HG02678 (cell line): ENCODE measurements at regions not wholly inside any gene's neighbourhood (a gene's known extent, or its start where the extent isn't known, plus 50 kb on each side); places are given as distances from the start of the nearest gene placed in this dataset.
"Not testable (repeated sequence)": the region's sequence is repeated elsewhere in the genome, so short reads cannot be mapped to it uniquely, and the experiment has no call there.

Source experiments
- ATAC-seq: cut with Tn5 transposase; IDR thresholded peaks from one replicate; pipeline ENCODE4 v1.9.1; 2021; ENCODE audit warnings: mild to moderate bottlenecking, moderate library complexity; ENCODE audit not compliant: unreplicated experiment

GRCh38 chr11:129503646-129504045 is 128.0 kb downstream of the BARX2 start:
- ATAC-seq, result no peak

GRCh38 chr11:129505266-129505665 is 129.6 kb downstream of the BARX2 start:
- ATAC-seq, result no peak

- ATAC-seq, result no peak
Measured at GRCh38 chr11:129508163-129508562, 132.5 kb downstream of the BARX2 start.

- no peak for ATAC-seq
Measured at GRCh38 chr11:129528296-129528695, 152.6 kb downstream of the BARX2 start.

- ATAC-seq, result no peak
Measured at GRCh38 chr11:129530154-129530895, 154.7 kb downstream of the BARX2 start.

- no peak for ATAC-seq
Measured at GRCh38 chr11:129533395-129533794, 157.7 kb downstream of the BARX2 start.

- ATAC-seq, result no peak
Measured at GRCh38 chr11:129536338-129536737, 160.7 kb downstream of the BARX2 start.

GRCh38 chr11:129538323-129538722 is 162.7 kb downstream of the BARX2 start:
- ATAC-seq, result no peak

- no peak for ATAC-seq
Measured at GRCh38 chr11:129543515-129544290, 168.1 kb downstream of the BARX2 start.

GRCh38 chr11:129544691-129545090 is 169.0 kb downstream of the BARX2 start:
- ATAC-seq, result no peak

DNA sequence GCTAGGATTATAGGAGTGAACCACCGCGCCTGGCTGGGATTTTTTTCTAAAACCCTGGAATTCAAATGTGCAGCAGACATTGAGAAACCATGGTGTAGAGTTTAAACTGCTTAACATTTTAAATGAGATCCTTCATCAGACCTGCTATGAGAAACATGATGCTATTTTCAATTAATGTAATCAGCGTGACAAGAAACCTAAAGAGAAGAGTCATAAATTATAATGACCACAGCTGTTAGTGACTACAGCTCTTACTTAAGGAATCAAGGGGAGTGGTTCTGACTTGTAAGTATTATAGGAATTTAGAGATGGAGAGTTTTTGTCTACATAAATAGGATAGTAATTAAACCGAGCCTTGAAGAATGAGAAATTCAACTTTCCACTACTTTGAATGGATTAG is 170.6 kb downstream of the BARX2 start:
- no peak for ATAC-seq

GRCh38 chr11:129557421-129557820 is 181.8 kb downstream of the BARX2 start:
- no peak for ATAC-seq

GRCh38 chr11:129569007-129569406 is 193.4 kb downstream of the BARX2 start:
- ATAC-seq, result no peak

DNA sequence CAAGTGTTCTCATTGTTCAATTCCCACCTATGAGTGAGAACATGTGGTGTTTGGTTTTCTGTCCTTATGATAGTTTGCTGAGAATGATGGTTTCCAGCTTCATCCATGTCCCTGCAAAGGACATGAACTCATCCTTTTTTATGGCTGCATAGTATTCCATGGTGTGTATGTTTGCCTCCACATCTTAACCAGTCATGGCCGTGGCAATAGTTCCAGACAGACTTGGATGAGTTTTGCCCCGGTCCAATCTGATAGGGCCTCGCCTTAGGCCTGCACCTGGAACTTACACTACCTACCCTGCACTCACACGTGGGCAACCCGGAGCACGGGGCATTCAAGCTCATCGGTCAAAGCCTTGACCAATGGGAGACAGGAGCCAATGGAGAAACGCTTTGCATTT is 197.0 kb downstream of the BARX2 start:
- not testable (repeated sequence) for ATAC-seq

DNA sequence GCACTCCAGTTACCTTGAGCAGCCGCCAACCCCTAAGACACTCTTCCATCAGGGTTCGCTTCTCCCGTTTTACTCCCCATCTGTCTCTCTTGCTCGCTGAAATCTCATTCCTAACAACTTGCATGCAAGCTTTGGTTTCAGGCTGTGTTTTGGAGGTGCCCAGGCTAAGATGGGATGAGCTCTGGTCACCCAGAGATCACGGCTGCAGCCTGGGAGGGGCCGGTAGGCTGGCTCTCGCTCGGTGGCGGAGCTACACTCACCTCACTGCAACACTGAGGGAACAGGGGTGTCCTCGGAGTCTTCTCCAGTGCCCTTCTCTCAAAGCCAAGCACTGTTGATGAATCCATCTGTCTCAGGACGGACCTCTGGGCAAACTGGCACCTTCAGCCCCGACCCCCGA is 197.5 kb downstream of the BARX2 start:
- ATAC-seq, result no peak

DNA sequence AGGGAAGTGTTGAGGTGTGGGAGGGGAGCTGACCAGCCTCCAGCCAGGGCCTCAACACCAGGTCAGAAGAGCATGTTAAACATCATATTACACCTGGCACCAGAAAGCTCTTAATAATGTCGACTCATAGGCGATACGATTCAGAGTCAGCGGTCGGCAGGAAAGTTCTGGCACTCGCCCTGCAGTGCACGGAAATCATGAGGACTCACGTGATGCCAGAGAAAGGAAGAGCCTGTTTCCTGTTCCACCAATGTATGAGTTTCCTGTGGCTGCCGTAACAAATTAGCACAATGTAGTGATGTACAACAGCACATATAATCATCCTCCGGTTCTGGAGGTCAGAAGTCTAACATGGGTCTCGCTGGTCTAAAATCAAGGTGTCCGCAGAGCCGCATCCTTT is 198.8 kb downstream of the BARX2 start:
- ATAC-seq, result no peak

GRCh38 chr11:129576652-129577051 is 201.0 kb downstream of the BARX2 start:
- no peak for ATAC-seq

DNA sequence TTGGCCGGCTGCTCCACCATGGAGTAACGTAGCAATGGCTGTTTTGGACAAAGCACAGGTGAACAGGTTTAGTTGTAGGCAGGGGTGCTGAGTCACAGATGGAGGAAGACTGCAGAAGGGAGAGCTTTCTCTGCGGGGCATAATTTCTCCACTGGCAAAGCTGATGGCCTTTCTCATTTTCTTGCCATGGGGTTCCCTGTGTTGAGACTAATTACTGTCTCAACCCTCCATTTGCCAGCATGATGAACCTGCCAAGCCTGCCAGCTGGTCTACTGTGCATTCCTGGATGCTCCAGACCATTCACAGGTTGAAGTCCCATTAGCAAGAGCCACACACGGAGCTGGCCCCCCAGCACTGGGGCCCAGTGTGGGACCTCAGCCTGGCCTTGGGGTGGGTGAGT is 202.4 kb downstream of the BARX2 start:
- no peak for ATAC-seq

DNA sequence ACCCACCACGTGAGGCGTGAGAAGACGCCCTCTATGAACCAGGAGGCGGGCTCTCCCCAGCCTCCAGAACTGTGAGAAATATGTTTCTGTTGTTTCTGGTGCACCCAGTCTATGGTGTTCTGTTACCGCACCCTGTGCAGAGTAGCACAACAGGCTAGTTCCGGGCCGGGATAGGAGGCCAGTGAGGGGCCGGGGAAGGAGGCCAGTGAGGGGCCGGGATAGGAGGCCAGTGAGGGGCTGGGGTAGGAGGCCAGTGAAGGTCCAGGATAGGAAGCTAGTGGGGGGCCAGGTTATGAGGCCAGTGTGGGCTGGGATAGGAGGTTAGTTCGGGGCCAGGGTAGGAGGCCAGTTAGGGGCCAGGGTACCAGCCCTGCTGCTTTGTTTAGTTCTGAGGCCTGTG is 204.6 kb downstream of the BARX2 start:
- ATAC-seq, result no peak

- ATAC-seq, result no peak
Measured at GRCh38 chr11:129584316-129584715, 208.7 kb downstream of the BARX2 start.

DNA sequence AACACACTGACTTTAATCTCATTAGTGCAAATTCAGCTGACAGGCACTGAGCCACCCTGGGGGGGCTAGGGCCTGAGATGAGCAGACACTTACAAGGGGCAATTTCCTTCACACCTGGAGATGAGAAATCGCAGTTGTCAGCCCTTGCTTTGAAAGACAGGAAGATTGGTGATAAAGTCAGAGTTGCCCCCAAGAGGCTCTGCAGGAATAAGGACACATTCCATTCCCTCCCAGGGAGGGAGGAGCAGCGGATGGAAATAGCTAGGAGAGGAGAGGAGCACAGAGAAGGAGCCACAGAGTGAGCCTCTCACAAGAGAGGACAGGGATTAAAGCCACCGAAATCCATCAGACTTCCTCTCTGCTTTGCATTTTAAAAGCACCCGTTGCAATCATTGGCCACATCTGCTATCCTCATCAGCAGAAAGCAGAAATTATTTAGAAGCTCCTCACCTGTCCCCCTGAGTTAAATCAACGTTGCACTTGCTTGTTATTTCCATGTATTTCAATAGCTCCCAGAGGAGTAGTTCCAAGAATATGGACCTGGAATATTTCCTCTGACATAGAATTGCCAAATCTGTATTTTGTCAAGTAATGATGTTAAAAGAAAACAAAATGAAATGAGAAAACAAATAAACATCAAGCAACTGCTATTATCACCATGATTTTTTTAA is 213.7 kb downstream of the BARX2 start:
- no peak for ATAC-seq
